A172 (cell line): ENCODE measurements at regions not wholly inside any gene's neighbourhood (a gene's known extent, or its start where the extent isn't known, plus 50 kb on each side); places are given as distances from the start of the nearest gene placed in this dataset.
"Not testable (repeated sequence)": the region's sequence is repeated elsewhere in the genome, so short reads cannot be mapped to it uniquely, and the experiment has no call there.

Source experiments
- DNase-seq: peaks from one replicate; pipeline ENCODE4 v3.0.0-alpha.2; 2015; ENCODE audit warnings: low spot score

DNA sequence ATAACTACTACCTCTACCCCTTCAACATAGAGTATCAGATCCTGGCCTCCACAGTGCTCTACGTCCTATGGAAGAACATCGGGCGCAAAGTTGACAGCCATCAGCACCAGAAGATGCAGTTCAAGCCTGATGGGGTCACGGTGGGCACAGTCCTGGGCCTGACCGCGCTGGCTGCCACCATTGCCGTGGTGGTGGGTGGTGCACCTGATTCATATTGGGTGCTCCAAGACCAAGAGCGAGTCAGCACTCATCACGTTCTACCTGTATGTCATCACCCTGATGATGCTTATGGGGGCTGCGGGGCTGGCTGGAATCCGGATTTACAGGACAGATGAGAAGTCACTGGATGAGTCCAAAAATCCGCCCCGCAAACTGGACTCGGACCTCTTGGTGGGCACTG, 846.4 kb downstream of the RPIA start:
- not testable (repeated sequence) for DNase-seq

DNA sequence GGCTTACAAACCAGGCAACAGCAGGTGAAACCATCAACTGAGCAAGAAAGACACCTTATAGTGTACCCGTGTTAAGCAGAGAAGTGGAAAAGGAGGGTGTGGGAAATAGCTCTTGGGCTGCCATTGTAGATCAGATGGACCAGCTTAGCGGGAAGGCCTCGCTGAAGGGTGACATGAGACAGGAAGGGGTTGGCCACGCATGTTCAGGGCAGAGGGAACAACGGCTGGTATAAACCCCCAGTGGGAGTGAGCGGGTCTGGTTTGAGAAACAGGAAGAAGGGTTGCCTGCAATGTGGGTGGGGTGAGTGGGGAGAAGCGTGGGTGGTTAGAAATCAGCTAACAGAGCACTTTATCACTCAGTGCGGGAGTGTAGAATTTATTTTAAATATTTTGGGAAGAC, 852.6 kb downstream of the RPIA start:
- not testable (repeated sequence) for DNase-seq

DNA sequence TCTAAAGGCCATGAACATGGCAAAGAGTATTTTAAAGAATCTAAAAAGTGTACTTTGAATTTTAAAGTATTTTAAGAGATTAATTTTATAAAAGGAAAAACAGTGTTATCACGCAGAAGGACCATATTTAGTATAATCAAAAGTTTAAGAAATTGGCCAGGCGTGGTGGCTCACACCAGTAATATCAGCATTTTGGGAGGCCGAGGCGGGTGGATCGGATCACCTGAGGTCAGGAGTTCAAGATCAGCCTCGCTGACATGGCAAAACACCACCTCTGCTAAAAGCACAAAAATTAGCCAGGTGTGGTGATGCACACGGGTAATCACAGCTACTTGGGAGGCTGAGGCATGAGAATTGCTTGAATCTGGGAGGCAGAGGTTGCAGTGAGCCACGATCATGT, 887.7 kb downstream of the RPIA start:
- not testable (repeated sequence) for DNase-seq

DNA sequence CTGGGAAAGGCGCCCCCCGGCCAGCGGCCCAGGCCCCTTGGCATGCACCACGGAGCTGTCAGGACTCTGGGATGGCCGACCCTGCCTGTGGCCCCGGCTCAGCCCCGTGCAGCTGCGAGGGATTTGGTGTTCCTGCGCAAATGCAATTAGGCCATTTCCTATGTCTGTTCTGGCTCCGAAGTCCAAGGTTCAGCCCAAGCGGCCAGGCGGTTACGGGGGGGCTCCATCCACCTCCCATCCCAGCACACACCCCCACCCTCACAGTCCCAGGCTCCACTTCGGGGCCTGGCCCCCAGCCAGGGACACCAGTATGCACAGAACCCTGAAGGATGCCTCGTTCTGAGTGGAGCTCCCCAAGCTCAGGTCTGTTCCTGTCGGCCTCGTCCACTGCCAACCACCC, 891.3 kb downstream of the RPIA start:
- DNase-seq = peak; percentile 2

DNA sequence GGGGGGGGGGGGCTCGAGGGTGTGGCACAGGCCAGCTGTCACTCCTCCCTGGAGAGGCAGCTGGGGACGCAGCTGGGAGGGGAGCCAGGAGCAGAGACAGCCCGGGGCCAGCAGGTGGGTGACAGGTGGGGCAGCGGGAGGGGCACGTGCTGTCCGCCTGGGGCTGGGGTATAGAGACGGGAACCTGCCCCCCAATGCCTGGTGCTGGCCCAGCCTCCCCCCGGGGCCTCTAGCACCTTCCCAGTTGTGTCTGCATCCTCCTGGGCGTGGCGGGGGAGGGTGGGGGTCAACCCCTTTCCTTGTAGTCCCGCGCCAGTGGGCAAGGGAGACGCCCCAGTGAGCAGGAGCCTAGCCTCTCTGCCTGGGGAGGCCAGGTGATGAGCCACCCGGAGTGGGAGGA, 892.6 kb downstream of the RPIA start:
- not testable (repeated sequence) for DNase-seq

DNA sequence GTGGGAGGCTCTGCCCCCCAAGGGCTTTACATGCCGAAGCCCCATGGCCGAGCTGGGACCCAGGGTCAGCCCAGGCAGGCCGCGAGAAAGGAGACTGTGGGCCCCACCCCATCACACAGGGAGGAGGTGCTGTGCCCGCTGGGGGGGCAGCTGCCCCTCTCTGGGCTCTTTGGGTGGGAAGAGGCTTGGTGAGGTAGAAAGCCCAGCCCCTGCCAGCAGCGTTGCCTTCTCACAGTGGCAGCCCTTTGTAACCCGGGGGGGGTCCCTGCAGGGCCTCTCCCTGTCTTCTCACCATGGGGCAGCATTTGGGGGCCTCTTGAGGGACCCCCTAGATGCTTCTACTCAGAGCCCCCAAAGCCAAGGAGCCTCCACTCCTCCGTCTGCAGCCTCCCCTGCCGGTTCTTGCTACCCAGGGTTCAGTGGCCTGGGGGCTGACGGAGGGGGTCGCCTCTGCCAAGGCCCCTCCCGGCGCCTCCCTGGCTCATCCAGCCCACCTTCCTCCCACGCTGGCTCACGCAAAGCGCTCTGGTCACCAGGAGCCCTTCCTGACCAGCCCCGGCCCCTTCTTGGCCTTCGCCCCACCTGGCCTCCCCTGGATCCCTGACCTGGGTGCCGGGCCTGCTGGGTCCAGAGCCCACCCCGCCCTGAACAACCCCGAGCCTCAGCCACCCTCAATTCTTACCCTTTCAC, 893.5 kb downstream of the RPIA start:
- DNase-seq = not testable (repeated sequence)

DNA sequence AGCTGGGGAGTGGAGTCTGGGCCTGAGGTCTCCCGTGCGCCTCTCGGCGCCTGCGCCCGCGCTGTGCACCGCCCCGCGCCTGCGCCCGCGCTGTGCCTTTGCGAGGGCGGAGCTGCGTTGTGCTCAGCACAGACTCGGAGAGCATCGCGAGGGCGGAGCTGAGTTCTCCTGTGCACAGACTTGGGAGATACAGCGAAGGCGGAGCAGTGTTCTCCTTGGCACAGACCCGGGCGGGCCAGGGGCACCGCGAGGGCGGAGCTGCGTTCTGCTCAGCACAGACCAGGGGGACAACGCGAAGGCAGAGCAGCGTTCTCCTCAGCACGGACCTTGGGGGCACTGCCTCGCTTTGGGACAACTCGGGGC, 894.1 kb downstream of the RPIA start:
- DNase-seq = peak; percentile 47

DNA sequence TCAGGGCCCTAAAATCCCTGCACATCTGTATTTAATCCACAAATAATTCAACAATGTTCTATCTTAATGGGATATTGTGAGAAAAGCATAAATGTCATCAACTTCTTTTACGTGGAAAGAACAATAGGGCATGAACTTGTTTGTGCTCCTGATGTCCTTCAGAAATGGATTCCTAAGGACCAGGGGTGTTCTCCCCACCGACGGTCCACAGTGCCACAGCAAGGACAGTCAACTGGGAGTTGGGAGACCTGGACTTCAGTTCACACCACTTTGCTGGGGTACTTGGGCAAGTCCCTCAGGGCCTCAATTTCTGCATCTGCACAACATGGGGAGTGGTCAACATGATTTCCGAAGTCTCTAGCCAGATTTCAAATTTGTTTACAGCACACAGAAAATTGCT, 908.4 kb downstream of the RPIA start:
- not testable (repeated sequence) for DNase-seq

DNA sequence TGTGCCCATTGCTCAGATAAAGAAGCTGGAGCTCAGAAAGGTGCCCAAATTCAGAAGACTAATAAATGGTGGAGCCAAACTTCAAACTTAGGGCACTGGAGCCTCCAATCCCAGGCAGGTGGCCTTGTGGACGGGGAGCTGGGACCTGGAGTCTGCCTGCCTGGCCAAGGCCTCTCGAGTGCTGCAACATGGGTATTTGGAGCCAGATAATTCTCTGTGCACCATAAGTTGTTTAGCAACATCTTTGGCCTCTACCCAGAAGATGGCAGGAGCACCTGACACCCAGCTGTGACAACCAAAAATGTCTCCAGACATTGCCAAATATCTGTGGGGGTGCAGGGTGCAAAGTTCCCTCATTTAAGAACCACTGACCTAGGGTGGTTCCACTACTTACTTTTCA, 915.0 kb downstream of the RPIA start:
- DNase-seq = not testable (repeated sequence)

DNA sequence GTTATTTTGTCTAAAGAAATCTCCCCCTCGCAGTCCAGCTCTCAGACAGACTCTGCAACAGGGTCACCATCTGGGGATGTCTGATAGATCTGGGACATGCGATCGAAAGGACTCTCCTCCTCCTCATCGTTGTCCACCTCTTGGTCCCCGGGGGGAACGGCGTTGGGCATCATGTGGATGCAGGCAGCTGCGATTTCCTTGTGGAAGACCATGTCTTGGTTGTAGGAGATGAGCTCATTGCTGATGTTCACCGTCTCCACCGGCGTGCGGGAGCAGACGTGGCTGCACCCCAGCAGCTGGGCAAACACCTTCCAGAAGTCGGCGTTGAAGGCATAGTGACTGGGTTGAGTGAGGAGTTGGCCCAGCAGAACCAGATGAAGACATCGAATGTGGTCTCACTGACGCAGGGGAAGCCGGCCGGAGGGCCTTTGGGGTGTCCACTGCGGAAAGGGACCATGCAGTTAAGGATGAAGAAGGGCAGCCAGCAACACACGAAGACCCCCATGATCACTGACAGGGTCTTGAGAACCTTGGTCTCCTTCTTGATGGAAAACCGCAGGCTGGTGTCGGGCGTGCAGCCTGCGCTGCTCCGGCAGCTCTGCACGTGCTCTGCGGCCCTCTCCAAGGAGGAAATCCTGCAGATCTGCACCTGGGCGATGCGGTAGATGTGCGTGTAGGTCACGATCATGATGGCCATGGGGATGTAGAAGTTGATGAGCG, 918.9 kb downstream of the RPIA start:
- DNase-seq = not testable (repeated sequence)

DNA sequence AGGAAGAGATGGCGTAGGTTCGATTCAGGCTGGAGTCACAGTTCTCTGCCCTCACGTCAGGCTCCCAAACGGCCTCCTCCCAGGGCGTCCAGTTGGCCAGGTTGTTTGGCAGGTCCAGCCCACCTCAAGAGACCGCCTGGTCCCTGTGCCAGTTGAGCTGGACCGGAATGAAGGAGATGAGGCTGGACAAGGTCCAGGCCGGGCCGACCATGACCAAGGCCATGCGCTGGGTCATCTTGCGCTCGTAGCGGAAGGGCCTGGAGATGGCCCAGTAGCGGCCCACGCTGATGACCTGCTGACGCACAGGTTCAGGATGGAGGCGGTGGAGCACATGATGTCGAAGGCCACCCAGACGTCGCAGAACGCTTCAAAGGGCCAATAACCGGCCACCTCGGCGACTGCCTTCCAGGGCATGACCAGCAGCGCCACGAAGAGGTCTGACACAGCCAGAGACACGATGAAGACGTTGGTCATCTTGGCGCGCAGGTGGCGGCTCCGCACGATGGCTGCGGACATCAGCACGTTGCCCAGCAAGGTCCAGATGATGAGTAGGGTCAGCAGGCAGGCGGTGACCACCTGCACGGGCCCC, 919.5 kb downstream of the RPIA start:
- DNase-seq = not testable (repeated sequence)

DNA sequence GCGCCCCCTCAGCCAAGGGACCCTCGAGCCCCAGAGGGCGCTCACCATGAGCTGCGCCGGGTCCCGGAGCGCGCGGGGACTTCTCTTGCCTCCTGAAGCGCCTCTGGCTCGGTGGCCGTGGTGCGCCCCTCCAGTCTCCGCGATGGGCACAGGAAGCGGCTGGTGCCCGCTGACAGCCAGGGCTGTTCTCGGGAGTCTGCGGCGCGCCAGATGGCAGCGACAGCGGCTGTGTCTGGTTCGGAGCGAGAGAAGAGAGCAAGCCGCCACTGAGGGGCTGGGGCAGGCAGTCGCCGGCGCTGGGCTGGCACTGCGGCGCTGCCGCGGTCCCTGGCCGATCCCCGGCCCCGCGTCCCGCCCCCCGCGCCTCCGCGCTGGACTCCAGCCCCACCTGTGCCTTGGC, 920.2 kb downstream of the RPIA start:
- not testable (repeated sequence) for DNase-seq

DNA sequence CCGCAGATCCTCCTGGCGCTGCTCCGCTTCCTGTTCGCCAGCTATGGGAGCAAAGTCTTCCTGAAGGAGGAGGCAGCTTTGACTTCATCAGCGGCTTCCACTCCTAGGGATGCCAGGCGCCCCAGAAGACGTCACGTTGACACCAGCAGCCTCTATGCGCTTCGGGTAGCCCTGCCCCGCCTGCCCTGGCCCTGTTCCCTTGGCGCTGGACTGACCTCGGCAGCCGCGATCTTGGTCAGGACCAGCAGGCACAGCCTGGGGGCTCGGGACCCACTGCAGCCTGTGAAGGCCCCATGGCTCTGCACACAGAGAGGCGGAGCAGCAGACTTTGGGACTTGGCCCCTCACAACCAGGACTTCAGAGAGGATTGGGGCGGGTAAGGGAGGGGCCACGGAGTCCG, 957.8 kb downstream of the RPIA start:
- DNase-seq = not testable (repeated sequence)

DNA sequence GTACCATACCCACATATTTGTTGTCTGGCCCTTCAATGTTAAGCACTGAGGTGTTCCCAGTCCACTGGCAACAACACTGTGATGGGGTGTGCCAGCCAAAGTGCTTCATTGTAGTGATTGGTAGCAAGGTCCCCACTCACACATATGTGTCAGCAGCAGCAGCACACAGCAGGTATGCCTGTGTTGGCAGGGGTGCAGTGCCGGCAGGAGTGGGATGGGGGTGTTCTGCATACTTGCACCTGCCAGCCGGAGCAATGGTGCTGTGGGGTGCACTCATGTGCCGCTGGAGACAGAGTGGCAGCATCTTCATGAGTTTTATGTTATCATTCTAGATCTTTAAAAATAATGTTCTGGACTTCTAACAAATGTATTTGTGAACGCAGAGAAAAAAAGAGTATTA, 987.8 kb downstream of the RPIA start:
- DNase-seq = not testable (repeated sequence)
